Osteocyte (in vitro differentiated cells): ENCODE measurements at regions not wholly inside any gene's neighbourhood (a gene's known extent, or its start where the extent isn't known, plus 50 kb on each side); places are given as distances from the start of the nearest gene placed in this dataset.
"Not testable (repeated sequence)": the region's sequence is repeated elsewhere in the genome, so short reads cannot be mapped to it uniquely, and the experiment has no call there.

Experiments
- DNase-seq: peaks from one replicate; pipeline ENCODE4 v3.0.0; 2021; ENCODE audit warnings: mixed read lengths; ENCODE audit not compliant: unreplicated experiment; ENCODE audit errors: extremely low spot score
- H3K27ac Mint-ChIP-seq: one replicate; pipeline ENCODE4 v1.8.0; 2021; ENCODE audit warnings: mild to moderate bottlenecking, mixed read lengths; ENCODE audit not compliant: unreplicated experiment
- H3K27me3 Mint-ChIP-seq: one replicate; pipeline ENCODE4 v1.8.0; 2021; ENCODE audit warnings: mixed read lengths; ENCODE audit not compliant: unreplicated experiment
- H3K36me3 Mint-ChIP-seq: one replicate; pipeline ENCODE4 v1.8.0; 2021; ENCODE audit warnings: mixed read lengths; ENCODE audit not compliant: unreplicated experiment
- H3K4me1 Mint-ChIP-seq: one replicate; pipeline ENCODE4 v1.8.0; 2021; ENCODE audit warnings: mixed read lengths; ENCODE audit not compliant: unreplicated experiment
- H3K4me3 Mint-ChIP-seq: one replicate; pipeline ENCODE4 v1.8.0; 2021; ENCODE audit warnings: mild to moderate bottlenecking, moderate library complexity, mixed read lengths; ENCODE audit not compliant: unreplicated experiment
- H3K9me3 Mint-ChIP-seq: one replicate; pipeline ENCODE4 v1.8.0; 2021; ENCODE audit warnings: mixed read lengths; ENCODE audit not compliant: unreplicated experiment
- TF ChIP-seq, protein P1 (sequence below): fragments of 200-600 bp; sonication (generic); IDR thresholded peaks from 2 replicates; pipeline ENCODE4 v1.5.0; 2021; ENCODE audit warnings: antibody characterized with exemption, mild to moderate bottlenecking, moderate library complexity

- Mint-ChIP-seq H3K9me3 (peaks cover 26% of the 10 kb centered on the region), H3K4me3 (no peak overlapping the region), H3K27ac (no peak overlapping the region), H3K36me3 (no peaks in the 10 kb centered on the region), H3K27me3 (no peaks in the 10 kb centered on the region), H3K4me1 (no peaks in the 10 kb centered on the region)
- peak; percentile 84 for DNase-seq
- TF ChIP-seq, protein P1, sequence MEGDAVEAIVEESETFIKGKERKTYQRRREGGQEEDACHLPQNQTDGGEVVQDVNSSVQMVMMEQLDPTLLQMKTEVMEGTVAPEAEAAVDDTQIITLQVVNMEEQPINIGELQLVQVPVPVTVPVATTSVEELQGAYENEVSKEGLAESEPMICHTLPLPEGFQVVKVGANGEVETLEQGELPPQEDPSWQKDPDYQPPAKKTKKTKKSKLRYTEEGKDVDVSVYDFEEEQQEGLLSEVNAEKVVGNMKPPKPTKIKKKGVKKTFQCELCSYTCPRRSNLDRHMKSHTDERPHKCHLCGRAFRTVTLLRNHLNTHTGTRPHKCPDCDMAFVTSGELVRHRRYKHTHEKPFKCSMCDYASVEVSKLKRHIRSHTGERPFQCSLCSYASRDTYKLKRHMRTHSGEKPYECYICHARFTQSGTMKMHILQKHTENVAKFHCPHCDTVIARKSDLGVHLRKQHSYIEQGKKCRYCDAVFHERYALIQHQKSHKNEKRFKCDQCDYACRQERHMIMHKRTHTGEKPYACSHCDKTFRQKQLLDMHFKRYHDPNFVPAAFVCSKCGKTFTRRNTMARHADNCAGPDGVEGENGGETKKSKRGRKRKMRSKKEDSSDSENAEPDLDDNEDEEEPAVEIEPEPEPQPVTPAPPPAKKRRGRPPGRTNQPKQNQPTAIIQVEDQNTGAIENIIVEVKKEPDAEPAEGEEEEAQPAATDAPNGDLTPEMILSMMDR: no peak
Measured at GRCh38 chr12:38162013-38162412, 154.6 kb upstream of the ALG10B start.

- no peaks in the 10 kb centered on the region for H3K27me3 Mint-ChIP-seq
- no peak overlapping the region for H3K4me3 Mint-ChIP-seq
- TF ChIP-seq, protein P1: no peak
- peak; percentile 82 for DNase-seq
- no peaks in the 10 kb centered on the region for H3K36me3 Mint-ChIP-seq
- no peak overlapping the region for H3K27ac Mint-ChIP-seq
- H3K4me1 Mint-ChIP-seq: no peaks in the 10 kb centered on the region
- peaks cover 26% of the 10 kb centered on the region for H3K9me3 Mint-ChIP-seq
Measured at GRCh38 chr12:38162708-38163441, 153.7 kb upstream of the ALG10B start.

DNA sequence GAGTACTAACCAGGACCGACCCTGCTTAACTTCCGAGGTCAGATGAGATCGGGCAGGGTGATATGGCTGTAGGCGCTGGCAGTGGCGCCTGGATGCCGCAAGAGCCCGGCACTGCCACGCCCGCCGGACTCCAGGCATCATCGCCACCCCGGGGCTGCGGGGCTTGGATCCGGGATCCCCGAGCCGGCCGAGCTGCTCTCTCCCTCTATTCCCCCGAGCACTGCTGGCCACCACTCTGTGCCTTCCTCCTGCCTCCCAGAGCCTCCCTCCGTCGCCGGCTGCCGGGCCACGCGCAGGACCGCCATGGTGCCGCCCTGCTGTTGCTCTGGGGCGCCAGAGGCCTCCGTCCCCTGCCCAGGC, 153.2 kb upstream of the ALG10B start:
- no peaks in the 10 kb centered on the region for H3K36me3 Mint-ChIP-seq
- peaks cover 26% of the 10 kb centered on the region for H3K9me3 Mint-ChIP-seq
- TF ChIP-seq, protein P1: no peak
- peak; percentile 83 for DNase-seq
- no peaks in the 10 kb centered on the region for H3K4me1 Mint-ChIP-seq
- no peaks in the 10 kb centered on the region for H3K27me3 Mint-ChIP-seq
- no peak overlapping the region for H3K27ac Mint-ChIP-seq
- H3K4me3 Mint-ChIP-seq: no peak overlapping the region

- Mint-ChIP-seq H3K27me3 (no peaks in the 10 kb centered on the region), H3K36me3 (no peaks in the 10 kb centered on the region), H3K4me1 (no peaks in the 10 kb centered on the region), H3K4me3 (no peak overlapping the region), H3K27ac (no peak overlapping the region), H3K9me3 (peaks cover 35% of the 10 kb centered on the region)
- no peak for DNase-seq
- TF ChIP-seq, protein P1: no peak
Measured at GRCh38 chr12:38166225-38166624, 150.3 kb upstream of the ALG10B start.

- Mint-ChIP-seq H3K4me1 (no peaks in the 10 kb centered on the region), H3K9me3 (peaks cover 51% of the 10 kb centered on the region)
Measured at GRCh38 chr12:38175538-38175937, 141.0 kb upstream of the ALG10B start.

DNA sequence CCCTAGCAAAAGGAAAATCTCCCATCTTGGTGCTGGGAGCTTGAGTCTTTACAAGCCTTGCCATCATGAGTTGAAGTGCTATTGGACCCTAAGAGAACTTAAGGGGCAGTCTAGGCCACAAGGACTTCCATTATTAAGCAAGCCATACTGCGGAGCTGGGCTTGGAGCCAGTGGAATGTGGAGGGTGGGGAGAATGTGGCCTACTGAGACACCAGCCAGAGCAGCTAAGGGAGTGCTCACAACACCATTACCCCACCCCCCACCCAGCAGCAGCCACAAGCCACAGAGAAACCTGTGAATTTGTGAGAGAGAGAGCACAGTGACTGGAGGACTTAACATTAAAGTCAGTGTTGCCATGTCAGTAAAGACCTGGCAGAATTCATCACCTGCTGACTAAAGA, 133.0 kb upstream of the ALG10B start:
- DNase-seq, H3K27ac Mint-ChIP-seq, H3K4me3 Mint-ChIP-seq, H3K4me1 Mint-ChIP-seq, H3K36me3 Mint-ChIP-seq, H3K27me3 Mint-ChIP-seq: not testable (repeated sequence)
- H3K9me3 Mint-ChIP-seq: peaks cover 43% of the 10 kb centered on the region

More at GRCh38 chr12:38175538-38175937, 141.0 kb upstream of the ALG10B start:
- Mint-ChIP-seq H3K27me3 (no peaks in the 10 kb centered on the region), H3K27ac (no peak overlapping the region), H3K4me3 (no peak overlapping the region), H3K36me3 (no peaks in the 10 kb centered on the region)
- TF ChIP-seq, protein P1: no peak
- no peak for DNase-seq

DNA sequence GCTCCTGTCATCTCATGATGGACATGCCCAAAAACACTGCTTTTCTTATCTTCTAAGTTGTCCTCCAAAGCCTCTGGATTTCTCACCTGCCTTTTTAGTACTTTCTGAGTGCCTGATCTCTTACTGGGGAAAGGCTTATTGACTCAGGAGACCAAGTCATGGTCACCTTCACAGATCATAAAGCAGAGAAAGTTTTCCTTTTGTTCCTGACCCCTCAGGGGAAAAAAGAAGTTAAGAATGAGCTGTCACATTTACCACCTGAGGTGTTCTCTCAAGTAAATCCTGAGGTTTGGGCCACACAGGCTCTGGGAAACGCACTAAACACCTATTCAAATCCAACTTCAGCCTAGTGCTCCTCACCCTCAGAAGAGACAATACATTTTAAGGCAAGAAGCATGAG, 119.3 kb upstream of the ALG10B start:
- H3K4me1 Mint-ChIP-seq, H3K4me3 Mint-ChIP-seq, H3K27ac Mint-ChIP-seq, DNase-seq, H3K27me3 Mint-ChIP-seq, H3K36me3 Mint-ChIP-seq: not testable (repeated sequence)
- peaks cover 44% of the 10 kb centered on the region for H3K9me3 Mint-ChIP-seq
